ENCODE measurements at regions not wholly inside any gene's neighbourhood (a gene's known extent, or its start where the extent isn't known, plus 50 kb on each side); places are given as distances from the start of the nearest gene placed in this dataset.

DNA sequence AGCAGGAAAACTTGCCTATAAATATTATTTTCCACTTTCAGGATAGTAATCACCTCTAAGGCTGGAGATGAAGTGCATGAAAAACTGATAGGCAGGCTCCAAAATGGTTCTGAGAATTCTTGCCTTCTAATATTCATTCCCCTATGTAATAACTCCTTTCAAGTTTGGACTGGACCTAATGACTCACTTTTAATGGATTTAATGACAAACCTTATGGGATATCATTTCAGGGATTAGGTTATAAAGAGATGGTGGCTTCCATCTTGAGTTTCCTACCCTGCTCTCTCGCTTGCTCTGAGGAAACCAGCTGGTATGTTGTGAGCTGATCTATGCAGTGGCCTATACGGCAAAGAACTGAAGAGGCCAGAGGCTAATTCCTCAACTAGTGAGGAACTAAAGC is 192.0 kb downstream of the BCHE start:
- CTCF ChIA-PET, result no interaction called here
- Histone ChIP-seq H3K9ac (ENCODE audit: low read length) (no peak overlapping the region), H3K4me1 (ENCODE audit: control insufficient read depth in 1 of 2, insufficient read depth in 2 of 2, low read length in 2 of 2) (peaks cover 4 to 24% of the 10 kb centered on the region in 2 experiments; a peak in 3 of 4 replicates), H3K4me2 (ENCODE audit: low read length) (no peak overlapping the region), H3K9me2 (ENCODE audit: insufficient read depth) (no peaks in the 10 kb centered on the region; the same call in 1 of the 2 replicates), H3K27ac (ENCODE audit: low read depth, low read length) (no peak overlapping the region), H2AFZ (ENCODE audit: low read depth, low read length, poor library complexity, severe bottlenecking) (peak overlapping the region; percentile 87), H3K36me3 (ENCODE audit: control insufficient read depth in 1 of 2, insufficient read depth in 2 of 2, low read length in 2 of 2) (no peaks in the 10 kb centered on the region), H3K27me3 (ENCODE audit: insufficient read depth, low read length) (no peaks in the 10 kb centered on the region), H3K9me3 (ENCODE audit: control insufficient read depth in 1 of 2, insufficient read depth in 1 of 2, low read depth in 1 of 2, low read length in 2 of 2) (peaks cover 0 to 6% of the 10 kb centered on the region in 2 experiments; a peak in 1 of 4 replicates), H4K20me1 (ENCODE audit: insufficient read depth) (no peaks in the 10 kb centered on the region), H3K4me3 (replicated peaks in 1 of 2; ENCODE audit: low read depth in 1 of 2, low read length in 2 of 2) (no peak overlapping the region), H3K79me2 (ENCODE audit: insufficient read depth, low read length) (no peaks in the 10 kb centered on the region)
- ATAC-seq, result no peak
- no peak for TF ChIP-seq CBX3 (IDR thresholded peaks at IDR 0.05; ENCODE audit: low read depth)
- intact Hi-C loops (cut with micrococcal nuclease), result no loop called here
- BruUV-seq (replicated peaks), result no TSS peak
- POLR2A ChIA-PET, result no interaction called here
- RAD21 ChIA-PET (ENCODE audit: low non-redundant PET in 1 of 2, low total read pairs in 2 of 2, uncharacterized antibody in 2 of 2, unreplicated experiment in 2 of 2), result no interaction called here
- DNase-seq (ENCODE audit: low read depth, low spot score), result no peak

DNA sequence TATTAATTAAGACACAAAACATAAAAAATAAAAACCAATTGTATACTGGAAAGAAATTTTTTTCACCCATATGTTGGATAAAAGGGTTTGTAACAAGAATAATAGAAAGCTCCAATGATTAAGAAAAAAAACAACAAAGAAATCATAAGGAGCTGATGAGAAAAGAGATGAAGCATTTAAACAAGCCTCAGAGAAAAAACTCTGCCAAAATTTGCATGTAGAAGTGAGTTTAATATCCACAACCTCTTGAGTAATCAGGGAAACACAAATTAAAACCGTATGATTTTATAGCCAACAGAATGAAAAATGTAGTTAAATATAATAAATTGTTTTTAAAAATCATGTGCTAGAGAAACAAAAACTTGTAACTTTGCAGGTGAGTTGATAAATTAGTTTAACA is 192.9 kb downstream of the BCHE start:
- no peaks in the 10 kb centered on the region; the same call in 1 of the 2 replicates for H3K9me2 ChIP-seq (ENCODE audit: insufficient read depth)
- H3K9ac ChIP-seq (ENCODE audit: low read length), result no peak overlapping the region
- no peak overlapping the region for H3K4me3 ChIP-seq (replicated peaks in 1 of 2; ENCODE audit: low read depth in 1 of 2, low read length in 2 of 2)
- H3K27ac ChIP-seq (ENCODE audit: low read depth, low read length), result no peak overlapping the region
- no TSS peak for BruUV-seq (replicated peaks)
- no peak overlapping the region for H3K4me2 ChIP-seq (ENCODE audit: low read length)
- ChIA-PET POLR2A (no interaction called here), CTCF (no interaction called here), RAD21 (ENCODE audit: low non-redundant PET in 1 of 2, low total read pairs in 2 of 2, uncharacterized antibody in 2 of 2, unreplicated experiment in 2 of 2) (no interaction called here)
- ATAC-seq (no peak), DNase-seq (ENCODE audit: low read depth, low spot score) (no peak)
- intact Hi-C loops (cut with micrococcal nuclease), result no loop called here
- no peaks in the 10 kb centered on the region for H3K27me3 ChIP-seq (ENCODE audit: insufficient read depth, low read length)
- peaks cover 4 to 24% of the 10 kb centered on the region in 2 experiments; a peak in 3 of 4 replicates for H3K4me1 ChIP-seq (ENCODE audit: control insufficient read depth in 1 of 2, insufficient read depth in 2 of 2, low read length in 2 of 2)
- peak overlapping the region; percentile 99 for H2AFZ ChIP-seq (ENCODE audit: low read depth, low read length, poor library complexity, severe bottlenecking)
- H4K20me1 ChIP-seq (ENCODE audit: insufficient read depth), result no peaks in the 10 kb centered on the region
- TF ChIP-seq YY1 (IDR thresholded peaks at IDR 0.05; ENCODE audit: extremely low read depth, insufficient replicate concordance, low read depth, low read length) (no peak), EZH2phosphoT487 (IDR thresholded peaks at IDR 0.05; ENCODE audit: borderline replicate concordance) (no peak)
- no peaks in the 10 kb centered on the region for H3K36me3 ChIP-seq (ENCODE audit: control insufficient read depth in 1 of 2, insufficient read depth in 2 of 2, low read length in 2 of 2)
- H3K79me2 ChIP-seq (ENCODE audit: insufficient read depth, low read length), result no peaks in the 10 kb centered on the region
- peaks cover 0 to 6% of the 10 kb centered on the region in 2 experiments; a peak in 1 of 4 replicates for H3K9me3 ChIP-seq (ENCODE audit: control insufficient read depth in 1 of 2, insufficient read depth in 1 of 2, low read depth in 1 of 2, low read length in 2 of 2)
